ENCODE measurements at regions not wholly inside any gene's neighbourhood (a gene's known extent, or its start where the extent isn't known, plus 50 kb on each side); places are given as distances from the start of the nearest gene placed in this dataset.

DNA sequence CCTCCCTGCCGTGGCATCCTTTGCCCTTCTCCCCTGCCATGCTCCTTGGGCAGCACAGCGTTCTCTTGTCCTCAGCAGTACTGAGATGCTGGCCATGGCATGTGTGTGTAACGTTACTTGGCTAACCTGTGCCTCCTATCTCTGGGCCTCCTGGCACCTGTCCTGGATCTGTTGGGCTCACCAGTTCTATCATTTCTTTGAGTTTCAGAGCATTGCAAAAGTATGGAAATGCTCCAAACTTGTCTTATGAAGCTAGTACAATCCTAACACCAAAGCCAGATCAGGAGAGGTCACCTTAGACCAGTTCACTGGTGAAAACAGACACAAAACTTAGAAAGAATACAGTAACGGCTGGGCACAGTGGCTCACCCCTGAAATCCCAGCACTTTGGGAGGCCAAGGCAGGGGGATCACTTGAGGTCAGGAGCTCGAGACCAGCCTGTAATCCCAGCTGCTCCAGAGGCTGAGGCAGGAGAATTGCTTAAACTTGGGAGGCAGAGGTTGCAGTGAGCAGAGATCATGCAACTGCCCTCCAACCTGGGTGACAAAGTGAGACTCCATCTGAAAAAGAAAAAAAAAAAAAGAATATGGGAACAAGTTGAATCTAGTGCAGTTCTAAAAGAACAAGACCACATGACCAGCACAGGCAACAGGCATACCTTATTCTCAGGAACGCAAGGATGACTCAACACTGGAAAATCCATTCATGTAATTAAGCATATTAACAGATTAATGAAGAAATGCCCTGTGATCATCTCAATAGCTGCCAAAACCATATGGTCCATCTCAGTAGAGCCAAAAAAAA is 62.4 kb upstream of the TRPM1 start:
- peak; percentile 53 for DNase-seq (ENCODE audit: low read depth)
- TF ChIP-seq, protein P1, sequence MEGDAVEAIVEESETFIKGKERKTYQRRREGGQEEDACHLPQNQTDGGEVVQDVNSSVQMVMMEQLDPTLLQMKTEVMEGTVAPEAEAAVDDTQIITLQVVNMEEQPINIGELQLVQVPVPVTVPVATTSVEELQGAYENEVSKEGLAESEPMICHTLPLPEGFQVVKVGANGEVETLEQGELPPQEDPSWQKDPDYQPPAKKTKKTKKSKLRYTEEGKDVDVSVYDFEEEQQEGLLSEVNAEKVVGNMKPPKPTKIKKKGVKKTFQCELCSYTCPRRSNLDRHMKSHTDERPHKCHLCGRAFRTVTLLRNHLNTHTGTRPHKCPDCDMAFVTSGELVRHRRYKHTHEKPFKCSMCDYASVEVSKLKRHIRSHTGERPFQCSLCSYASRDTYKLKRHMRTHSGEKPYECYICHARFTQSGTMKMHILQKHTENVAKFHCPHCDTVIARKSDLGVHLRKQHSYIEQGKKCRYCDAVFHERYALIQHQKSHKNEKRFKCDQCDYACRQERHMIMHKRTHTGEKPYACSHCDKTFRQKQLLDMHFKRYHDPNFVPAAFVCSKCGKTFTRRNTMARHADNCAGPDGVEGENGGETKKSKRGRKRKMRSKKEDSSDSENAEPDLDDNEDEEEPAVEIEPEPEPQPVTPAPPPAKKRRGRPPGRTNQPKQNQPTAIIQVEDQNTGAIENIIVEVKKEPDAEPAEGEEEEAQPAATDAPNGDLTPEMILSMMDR (conservative IDR thresholded peaks at IDR 0.05; ENCODE audit: low read depth, low read length) = no peak

DNA sequence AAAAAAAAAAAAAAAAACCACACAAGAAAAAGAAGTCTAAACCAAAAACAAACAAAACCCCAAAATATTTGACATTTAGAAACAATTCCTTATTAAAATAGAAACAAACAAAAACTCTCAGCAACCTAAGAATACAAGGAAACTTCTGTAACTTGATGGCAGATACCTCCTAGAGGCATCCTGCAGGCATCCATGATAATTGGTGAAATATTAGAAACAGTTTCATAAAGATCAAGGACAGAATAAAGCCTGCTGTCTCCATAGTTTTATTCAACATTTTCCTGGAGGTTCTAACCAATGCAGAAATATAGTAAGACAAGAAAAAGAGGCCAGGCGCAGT is 63.0 kb upstream of the TRPM1 start:
- H3K4me3 ChIP-seq (ENCODE audit: low read depth, low read length) = no peak overlapping the region
- DNase-seq (ENCODE audit: low read depth) = no peak
- TF ChIP-seq, protein P1 (conservative IDR thresholded peaks at IDR 0.05; ENCODE audit: low read depth, low read length) = no peak

More for the DNA sequence above, 62.4 kb upstream of the TRPM1 start:
- H3K4me3 ChIP-seq (ENCODE audit: low read depth, low read length) = no peak overlapping the region

DNA sequence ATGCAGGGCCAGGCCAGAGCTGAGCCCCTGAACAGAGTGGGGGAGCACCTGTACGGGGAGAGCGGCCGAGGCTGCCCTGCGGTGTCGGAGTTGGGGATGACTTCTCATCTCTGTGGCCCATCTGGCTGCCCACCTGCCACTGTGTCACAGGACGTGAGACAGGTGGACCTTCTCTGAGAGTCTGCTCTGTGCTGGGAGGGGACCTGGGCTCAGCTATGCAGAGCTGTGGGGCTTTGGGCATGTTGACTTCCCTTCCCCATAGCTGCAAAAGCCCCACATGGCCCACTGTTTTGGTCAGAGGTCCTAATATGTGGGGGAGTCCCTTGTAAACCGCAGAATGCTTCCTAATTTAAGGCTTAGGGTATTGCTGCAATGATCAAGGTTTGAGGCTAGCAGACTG is 68.0 kb upstream of the TRPM1 start:
- H3K4me3 ChIP-seq (ENCODE audit: low read depth, low read length) = no peak overlapping the region
- no peak for DNase-seq (ENCODE audit: low read depth)
- TF ChIP-seq, protein P1 (conservative IDR thresholded peaks at IDR 0.05; ENCODE audit: low read depth, low read length) = no peak

DNA sequence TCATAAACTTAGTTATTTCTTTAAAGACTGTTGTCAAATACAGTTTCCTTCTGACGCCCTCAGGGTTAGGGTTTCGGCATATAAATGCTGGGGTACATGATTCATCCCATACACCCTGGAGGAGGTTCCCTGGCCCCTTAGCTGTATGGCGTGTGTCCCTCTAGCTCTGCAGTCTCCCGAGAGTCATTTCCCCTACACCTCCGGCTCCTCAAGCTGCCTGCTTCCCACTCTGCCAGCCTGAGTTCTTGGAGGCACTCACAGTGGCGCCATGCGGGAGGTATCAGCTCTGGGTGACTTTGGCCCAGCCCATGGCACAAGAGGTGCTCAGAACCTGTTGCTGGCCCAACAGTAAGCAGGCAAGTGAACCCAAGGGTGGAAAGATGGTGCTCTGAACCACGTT is 70.2 kb upstream of the TRPM1 start:
- DNase-seq (ENCODE audit: low read depth) = no peak
- TF ChIP-seq, protein P1 (conservative IDR thresholded peaks at IDR 0.05; ENCODE audit: low read depth, low read length) = no peak
- no peak overlapping the region for H3K4me3 ChIP-seq (ENCODE audit: low read depth, low read length)

DNA sequence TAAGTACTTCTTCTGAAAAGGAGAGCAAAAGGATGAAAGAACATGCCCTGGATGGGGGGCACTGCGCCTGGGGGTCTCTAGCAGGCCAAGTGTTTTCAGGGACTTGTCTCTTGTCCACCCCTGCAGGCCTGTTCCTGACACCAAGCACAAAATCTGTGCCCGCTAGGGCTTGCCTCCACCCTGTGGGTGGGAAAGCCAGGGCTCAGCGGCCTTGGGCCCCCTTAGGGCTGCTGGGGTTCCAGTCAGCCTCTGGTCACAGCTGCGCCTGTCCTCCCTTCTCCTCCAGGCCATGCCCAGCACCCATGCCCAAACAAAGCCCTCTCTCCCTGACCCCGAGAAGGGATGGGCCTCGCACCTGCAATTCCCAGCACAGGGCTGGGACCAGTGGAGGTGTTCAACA is 71.1 kb upstream of the TRPM1 start:
- TF ChIP-seq, protein P1 (conservative IDR thresholded peaks at IDR 0.05; ENCODE audit: low read depth, low read length) = no peak
- no peak overlapping the region for H3K4me3 ChIP-seq (ENCODE audit: low read depth, low read length)
- no peak for DNase-seq (ENCODE audit: low read depth)

DNA sequence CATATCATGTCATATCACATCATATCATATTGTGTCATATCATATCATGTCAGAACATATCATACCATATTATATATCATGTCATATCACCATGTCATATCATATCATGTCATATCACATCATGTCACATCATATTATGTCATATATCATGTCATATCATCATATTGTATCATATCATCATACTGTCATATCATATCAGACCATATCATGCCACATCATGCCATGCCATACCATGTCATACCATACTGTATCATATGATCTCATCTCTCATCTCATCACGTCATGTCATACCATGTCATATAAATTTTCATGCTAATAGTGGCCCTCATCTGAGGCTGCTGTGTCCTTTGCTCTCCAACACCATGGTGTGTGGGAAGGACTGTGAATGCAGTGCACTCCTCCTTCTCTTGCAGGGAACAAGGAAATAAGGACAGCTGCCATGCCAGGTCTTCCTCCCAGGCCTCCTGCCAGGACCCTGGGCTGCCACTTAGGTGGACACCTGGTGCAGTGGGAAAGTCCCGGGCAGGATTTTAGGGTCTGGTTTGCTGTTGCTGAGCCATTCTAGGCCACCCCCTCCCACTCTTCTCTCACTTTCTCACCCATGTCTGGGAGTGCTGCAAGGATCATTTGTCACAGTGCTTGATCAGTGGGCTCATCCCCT is 72.4 kb upstream of the TRPM1 start:
- no peak for DNase-seq (ENCODE audit: low read depth)
- H3K4me3 ChIP-seq (ENCODE audit: low read depth, low read length) = no peak overlapping the region
- TF ChIP-seq, protein P1 (conservative IDR thresholded peaks at IDR 0.05; ENCODE audit: low read depth, low read length) = no peak

DNA sequence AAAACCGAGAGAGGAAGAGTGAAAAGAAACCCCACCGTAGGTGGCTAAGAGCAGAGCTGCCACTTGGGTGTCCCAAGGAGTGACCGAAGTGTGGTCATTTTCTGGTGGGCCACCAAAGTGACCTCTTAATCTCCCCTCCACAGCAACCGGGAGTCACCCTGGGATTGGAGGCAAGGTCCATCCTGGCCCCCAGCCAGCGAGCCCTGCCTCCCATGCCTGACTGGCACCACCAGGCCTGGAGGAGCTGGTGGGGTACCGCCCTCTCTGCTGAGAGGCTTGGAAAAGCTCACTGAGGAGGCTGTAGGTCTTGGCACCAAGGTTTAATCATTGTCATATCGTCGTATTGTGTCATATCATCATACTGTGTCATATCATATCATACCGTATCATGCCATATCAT is 74.0 kb upstream of the TRPM1 start:
- TF ChIP-seq, protein P1 (conservative IDR thresholded peaks at IDR 0.05; ENCODE audit: low read depth, low read length) = no peak
- no peak overlapping the region for H3K4me3 ChIP-seq (ENCODE audit: low read depth, low read length)
- no peak for DNase-seq (ENCODE audit: low read depth)

Data from choroid plexus epithelial cell (primary cell).